Gastrocnemius medialis (tissue), 4 donors: ENCODE measurements at regions not wholly inside any gene's neighbourhood (a gene's known extent, or its start where the extent isn't known, plus 50 kb on each side); places are given as distances from the start of the nearest gene placed in this dataset.

Source experiments
- ATAC-seq, 2 donors: fragments of 150-250 bp; one replicate each; pipeline ENCODE4 v1.9.1; 2016
- DNase-seq, 2 donors: peaks; one replicate each; pipeline ENCODE4 v3.0.0-alpha.2; 2019
- H3K27ac ChIP-seq, 4 donors: fragments of 200-600 bp; sonication (generic); 1 replicate in 1 of 4; 2 replicates in 3 of 4; pipeline ENCODE4 v1.5.1; 2016 to 2018; ENCODE audit warnings: mild to moderate bottlenecking in 2 of 4, moderate library complexity in 1 of 4
- H3K27me3 ChIP-seq, 3 donors: fragments of 200-600 bp; sonication (generic) in 2 of 3; 1 replicate in 1 of 3; 2 replicates in 2 of 3; pipeline versions ENCODE4 v1.5.1 to v1.6.0; 2016 to 2019; ENCODE audit warnings: mild to moderate bottlenecking in 1 of 3, moderate library complexity in 1 of 3
- H3K36me3 ChIP-seq, 2 donors: fragments of 200-600 bp; sonication (generic) in 1 of 2; one replicate each; pipeline ENCODE4 v1.5.1; 2017 to 2018
- H3K4me1 ChIP-seq, 2 donors: fragments of 200-600 bp; sonication (generic) in 1 of 2; one replicate each; pipeline ENCODE4 v1.5.1; 2016 to 2017; ENCODE audit warnings: mild to moderate bottlenecking in 2 of 2
- H3K4me3 ChIP-seq, 4 donors: fragments of 200-600 bp; sonication (generic) in 3 of 4; 1 replicate in 1 of 4; 2 replicates in 3 of 4; pipeline ENCODE4 v1.5.1; 2016 to 2019; ENCODE audit warnings: mild to moderate bottlenecking in 2 of 4
- H3K9me3 ChIP-seq, 3 donors: fragments of 200-600 bp; sonication (generic) in 2 of 3; 1 replicate in 1 of 3; 2 replicates in 2 of 3; pipeline ENCODE4 v1.5.1; 2016 to 2019
- CTCF ChIP-seq, 5 experiments: fragments of 450-650 bp in 3 of 5; fragments of 200-600 bp in 2 of 5; sonication (generic) in 2 of 5; IDR thresholded peaks in 4 of 5; conservative IDR thresholded peaks in 1 of 5; 1 replicate in 4 of 5; 2 replicates in 1 of 5; pipeline ENCODE4 v1.5.1; 2016 to 2019; ENCODE audit warnings: antibody characterized with exemption in 5 of 5, mild to moderate bottlenecking in 3 of 5, moderate library complexity in 3 of 5
- POLR2A ChIP-seq, 2 donors: fragments of 450-650 bp; IDR thresholded peaks; one replicate each; pipeline ENCODE4 v1.6.1; 2017; ENCODE audit warnings: antibody characterized with exemption in 2 of 2, mild to moderate bottlenecking in 2 of 2, moderate library complexity in 2 of 2
- in situ Hi-C, 4 donors: fragments of 200-750 bp; cut with MboI; loops; one replicate each; pipeline versions ENCODE4 v1.15.0 to v1.8.0; 2017; ENCODE audit warnings: low sequenced_read_pairs in 4 of 4
- intact Hi-C: fragments of 100-400 bp; cut with DNase I; formaldehyde crosslinking; loops from one replicate; pipeline ENCODE4 v1.15.1; 2023; ENCODE audit warnings: low total_unique reads

GRCh38 chr1:60987904-60988303, 94.5 kb upstream of the NFIA start:
- DNase-seq = no peak
- in situ Hi-C loops (loop anchor here in 1 of 4 donors (10.0 kb wide), 1 partner anchor 47 kb away; no protein-coding TSS in a partner anchor), intact Hi-C loops (no loop called here)
- no peak overlapping the region for H3K27ac ChIP-seq
- no peaks in the 10 kb centered on the region for H3K9me3 ChIP-seq
- no peak overlapping the region for H3K4me3 ChIP-seq
- no peaks in the 10 kb centered on the region for H3K27me3 ChIP-seq
- H3K36me3 ChIP-seq = no peaks in the 10 kb centered on the region
- ATAC-seq = no peak
- TF ChIP-seq CTCF (IDR thresholded peaks at IDR 0.05 in 4 of 5, conservative IDR thresholded peaks at IDR 0.05 in 1 of 5) (no peak), POLR2A (IDR thresholded peaks at IDR 0.05) (no peak)
- H3K4me1 ChIP-seq = peaks cover 4 to 18% of the 10 kb centered on the region in 2 donors

- H3K36me3 ChIP-seq = no peaks in the 10 kb centered on the region
- DNase-seq = no peak
- no peaks in the 10 kb centered on the region for H3K27me3 ChIP-seq
- H3K27ac ChIP-seq = peak overlapping the region; percentile 21 to 58 (median 48)
- no peaks in the 10 kb centered on the region for H3K9me3 ChIP-seq
- intact Hi-C loops = no loop called here
- in situ Hi-C loops = loop anchor here in 1 of 4 donors (10.0 kb wide), 1 partner anchor 51 kb away; no protein-coding TSS in a partner anchor
- H3K4me3 ChIP-seq = no peak overlapping the region
- ATAC-seq = peak; percentile 48 to 64
- TF ChIP-seq CTCF (IDR thresholded peaks at IDR 0.05 in 4 of 5, conservative IDR thresholded peaks at IDR 0.05 in 1 of 5) (no peak), POLR2A (IDR thresholded peaks at IDR 0.05) (no peak)
- peaks cover 4 to 6% of the 10 kb centered on the region in 2 donors for H3K4me1 ChIP-seq
These were observed 98.1 kb upstream of the NFIA start for GRCh38 chr1:60984062-60984799.

GRCh38 chr1:60983701-60984061, 98.7 kb upstream of the NFIA start:
- in situ Hi-C loops = loop anchor here in 1 of 4 donors (10.0 kb wide), 1 partner anchor 51 kb away; no protein-coding TSS in a partner anchor
- no peak for ATAC-seq

GRCh38 chr1:60982539-60982938, 99.8 kb upstream of the NFIA start:
- DNase-seq (no peak), ATAC-seq (no peak)
- Histone ChIP-seq H3K27ac (no peak overlapping the region), H3K4me1 (peaks cover 0 to 6% of the 10 kb centered on the region in 2 donors), H3K27me3 (no peaks in the 10 kb centered on the region), H3K4me3 (no peak overlapping the region), H3K9me3 (no peaks in the 10 kb centered on the region), H3K36me3 (no peaks in the 10 kb centered on the region)
- in situ Hi-C loops = loop anchor here in 1 of 4 donors (10.0 kb wide), 1 partner anchor 52 kb away; no protein-coding TSS in a partner anchor
- intact Hi-C loops = no loop called here
- TF ChIP-seq POLR2A (IDR thresholded peaks at IDR 0.05) (no peak), CTCF (IDR thresholded peaks at IDR 0.05 in 4 of 5, conservative IDR thresholded peaks at IDR 0.05 in 1 of 5) (no peak)

More at GRCh38 chr1:60983701-60984061, 98.7 kb upstream of the NFIA start:
- Histone ChIP-seq H3K4me3 (no peak overlapping the region), H3K4me1 (peaks cover 2 to 6% of the 10 kb centered on the region in 2 donors), H3K27me3 (no peaks in the 10 kb centered on the region), H3K36me3 (no peaks in the 10 kb centered on the region), H3K9me3 (no peaks in the 10 kb centered on the region), H3K27ac (peak overlapping the region; percentile 21 to 58 (median 48))
- TF ChIP-seq CTCF (IDR thresholded peaks at IDR 0.05 in 4 of 5, conservative IDR thresholded peaks at IDR 0.05 in 1 of 5) (no peak), POLR2A (IDR thresholded peaks at IDR 0.05) (no peak)
- intact Hi-C loops = no loop called here
- DNase-seq = no peak
